A673 (cell line): ENCODE measurements at regions not wholly inside any gene's neighbourhood (a gene's known extent, or its start where the extent isn't known, plus 50 kb on each side); places are given as distances from the start of the nearest gene placed in this dataset.

Source experiments
- BruUV-seq: library from RNA; stranded (reverse); fragments of 400-500 nt; replicated peaks from 2 replicates; lab custom pipeline; 2021; lab: Mats Ljungman, UMichigan
- CTCF ChIA-PET: fragments of 300-600 bp; sonication (Branson Sonifier 250); formaldehyde crosslinking; loops from one replicate; lab custom pipeline; 2022; ENCODE audit warnings: antibody characterized with exemption; lab: Charles Lee
- POLR2A ChIA-PET: fragments of 300-600 bp; sonication (Branson Sonifier 250); formaldehyde crosslinking; loops from one replicate; lab custom pipeline; 2022; ENCODE audit warnings: antibody characterized with exemption; ENCODE audit not compliant: low non-redundant PET; lab: Charles Lee
- DNase-seq: peaks from one replicate; pipeline ENCODE4 v3.0.0-alpha.2; 2015; ENCODE audit warnings: low spot score
- H3K27ac ChIP-seq: fragments of 200-600 bp; sonication (generic); 2 replicates; pipeline ENCODE4 v1.5.1; 2016; ENCODE audit warnings: mixed run types, low read depth, mild to moderate bottlenecking, mixed read lengths, antibody characterized with exemption, low read length; ENCODE audit not compliant: poor library complexity, severe bottlenecking
- H3K27me3 ChIP-seq: fragments of 200-600 bp; sonication (generic); replicated peaks from 2 replicates; pipeline ENCODE4 v1.6.1; 2017; ENCODE audit warnings: mixed run types, low read depth, mild to moderate bottlenecking, mixed read lengths, antibody characterized with exemption, low read length; ENCODE audit not compliant: insufficient read depth, poor library complexity
- H3K36me3 ChIP-seq: fragments of 200-600 bp; sonication (generic); 2 replicates; pipeline ENCODE4 v1.6.1; 2016; ENCODE audit warnings: mixed run types, mild to moderate bottlenecking, mixed read lengths, antibody characterized with exemption, low read length; ENCODE audit not compliant: insufficient read depth, poor library complexity, severe bottlenecking
- H3K4me1 ChIP-seq: fragments of 200-600 bp; sonication (generic); 2 replicates; pipeline ENCODE4 v1.6.1; 2017; ENCODE audit warnings: mixed run types, mild to moderate bottlenecking, mixed read lengths, antibody characterized with exemption, low read length; ENCODE audit not compliant: insufficient read depth, poor library complexity, severe bottlenecking
- H3K4me3 ChIP-seq: fragments of 200-600 bp; sonication (generic); 2 replicates; pipeline ENCODE4 v1.5.1; 2016; ENCODE audit warnings: low read depth, mixed run types, mild to moderate bottlenecking, mixed read lengths, low read length; ENCODE audit not compliant: poor library complexity, severe bottlenecking
- H3K9me3 ChIP-seq: fragments of 200-600 bp; sonication (generic); 2 replicates; pipeline ENCODE4 v1.6.1; 2016; ENCODE audit warnings: mixed run types, low read depth, mild to moderate bottlenecking, mixed read lengths, antibody characterized with exemption, low read length; ENCODE audit not compliant: poor library complexity, severe bottlenecking
- EZH2 ChIP-seq: fragments of 200-600 bp; sonication (generic); IDR thresholded peaks from 2 replicates; pipeline ENCODE4 v1.6.1; 2017; ENCODE audit warnings: borderline replicate concordance, low read depth, mild to moderate bottlenecking, mixed read lengths, antibody characterized with exemption, low read length; ENCODE audit not compliant: poor library complexity, severe bottlenecking
- intact Hi-C: fragments of 100-400 bp; cut with micrococcal nuclease; formaldehyde crosslinking; loops from one replicate; pipeline ENCODE4 v1.10.0; 2022; ENCODE audit not compliant: unreplicated experiment
- TF ChIP-seq, protein P1 (sequence below): fragments of 300-800, 200-600 bp; sonication (generic); conservative IDR thresholded peaks from 2 replicates; pipeline ENCODE4 v1.5.1; 2017; ENCODE audit warnings: low read depth, mild to moderate bottlenecking, antibody characterized with exemption, low read length, moderate library complexity, mixed read lengths

DNA sequence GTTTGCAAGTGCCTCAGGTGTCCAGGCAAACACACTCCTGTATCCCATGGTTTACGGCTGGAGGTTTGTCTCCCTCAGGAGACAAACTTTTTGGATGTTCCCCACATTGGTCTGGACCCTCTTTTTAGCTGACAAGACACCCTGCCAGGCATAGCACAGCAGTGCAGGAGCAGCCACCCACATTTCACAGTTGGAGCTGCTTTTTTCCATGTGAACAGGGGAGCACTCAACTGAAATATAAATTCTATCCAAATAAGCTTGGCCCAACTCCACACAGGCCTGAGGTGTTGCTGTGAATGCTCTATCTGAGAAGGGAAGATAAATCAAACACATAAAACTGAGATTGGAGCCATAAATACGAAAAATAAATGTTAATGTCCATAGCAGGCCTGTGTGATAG, 501.3 kb upstream of the IL12A start:
- POLR2A ChIA-PET = no interaction called here

DNA sequence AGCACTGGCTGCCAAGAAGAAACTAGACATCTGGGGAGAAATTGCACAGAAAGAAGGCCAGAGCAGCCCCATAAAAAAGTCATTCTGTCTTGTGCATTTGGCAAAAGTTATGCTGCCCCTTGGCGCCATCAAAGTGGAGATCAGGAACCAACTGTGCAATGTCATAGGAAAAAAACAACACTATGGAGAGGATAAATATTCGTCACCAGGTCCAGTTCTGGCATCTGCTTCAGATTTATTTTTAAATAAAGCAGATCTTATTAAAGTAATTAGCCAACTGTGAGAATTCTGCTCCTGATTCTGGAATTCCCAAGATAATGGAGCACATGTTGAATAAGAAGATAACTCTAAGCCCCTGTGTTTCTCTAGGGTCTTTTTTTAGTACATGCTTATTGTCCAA, 500.0 kb upstream of the IL12A start:
- no peak overlapping the region for H3K4me3 ChIP-seq
- H3K36me3 ChIP-seq = no peaks in the 10 kb centered on the region
- no peak for TF ChIP-seq EZH2
- TF ChIP-seq, protein P1, sequence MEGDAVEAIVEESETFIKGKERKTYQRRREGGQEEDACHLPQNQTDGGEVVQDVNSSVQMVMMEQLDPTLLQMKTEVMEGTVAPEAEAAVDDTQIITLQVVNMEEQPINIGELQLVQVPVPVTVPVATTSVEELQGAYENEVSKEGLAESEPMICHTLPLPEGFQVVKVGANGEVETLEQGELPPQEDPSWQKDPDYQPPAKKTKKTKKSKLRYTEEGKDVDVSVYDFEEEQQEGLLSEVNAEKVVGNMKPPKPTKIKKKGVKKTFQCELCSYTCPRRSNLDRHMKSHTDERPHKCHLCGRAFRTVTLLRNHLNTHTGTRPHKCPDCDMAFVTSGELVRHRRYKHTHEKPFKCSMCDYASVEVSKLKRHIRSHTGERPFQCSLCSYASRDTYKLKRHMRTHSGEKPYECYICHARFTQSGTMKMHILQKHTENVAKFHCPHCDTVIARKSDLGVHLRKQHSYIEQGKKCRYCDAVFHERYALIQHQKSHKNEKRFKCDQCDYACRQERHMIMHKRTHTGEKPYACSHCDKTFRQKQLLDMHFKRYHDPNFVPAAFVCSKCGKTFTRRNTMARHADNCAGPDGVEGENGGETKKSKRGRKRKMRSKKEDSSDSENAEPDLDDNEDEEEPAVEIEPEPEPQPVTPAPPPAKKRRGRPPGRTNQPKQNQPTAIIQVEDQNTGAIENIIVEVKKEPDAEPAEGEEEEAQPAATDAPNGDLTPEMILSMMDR = no peak
- H3K27me3 ChIP-seq = peaks cover 16% of the 10 kb centered on the region
- DNase-seq = no peak
- H3K27ac ChIP-seq = no peak overlapping the region
- no TSS peak for BruUV-seq
- H3K4me1 ChIP-seq = no peaks in the 10 kb centered on the region
- intact Hi-C loops = no loop called here
- POLR2A ChIA-PET = no interaction called here
- H3K9me3 ChIP-seq = no peaks in the 10 kb centered on the region
- CTCF ChIA-PET = no interaction called here

More for the DNA sequence above, 501.3 kb upstream of the IL12A start:
- H3K27ac ChIP-seq = no peak overlapping the region
- H3K4me1 ChIP-seq = no peaks in the 10 kb centered on the region
- H3K4me3 ChIP-seq = no peak overlapping the region
- peaks cover 29% of the 10 kb centered on the region for H3K27me3 ChIP-seq
- no peaks in the 10 kb centered on the region for H3K9me3 ChIP-seq
- H3K36me3 ChIP-seq = no peaks in the 10 kb centered on the region
- CTCF ChIA-PET = no interaction called here
- intact Hi-C loops = no loop called here
- no peak for DNase-seq
- BruUV-seq = no TSS peak
- TF ChIP-seq, protein P1 = no peak
- TF ChIP-seq EZH2 = no peak

DNA sequence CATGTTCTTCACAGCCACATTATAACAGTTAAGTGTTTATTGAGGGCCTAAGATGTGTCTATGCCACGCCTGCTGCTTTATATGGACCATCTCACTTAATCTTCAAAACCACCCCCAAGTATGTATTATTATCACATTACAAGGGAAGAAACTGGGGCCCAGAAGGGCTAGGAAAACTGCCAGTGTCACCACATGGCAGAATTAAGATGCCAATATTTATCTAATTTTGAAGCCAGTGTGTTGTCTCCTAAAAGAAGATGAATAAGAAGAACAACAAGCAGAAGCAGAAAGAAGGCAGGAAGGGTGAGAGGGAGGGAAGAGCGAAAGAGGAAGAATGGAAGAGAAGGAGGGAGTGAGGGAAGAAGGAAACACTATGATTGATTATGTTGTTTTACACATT, 491.3 kb upstream of the IL12A start:
- H3K4me1 ChIP-seq = no peaks in the 10 kb centered on the region
- H3K27me3 ChIP-seq = no peaks in the 10 kb centered on the region
- no peak for DNase-seq
- no peaks in the 10 kb centered on the region for H3K9me3 ChIP-seq
- no TSS peak for BruUV-seq
- no peak for TF ChIP-seq EZH2
- TF ChIP-seq, protein P1 = no peak
- H3K4me3 ChIP-seq = no peak overlapping the region
- no peak overlapping the region for H3K27ac ChIP-seq
- no peaks in the 10 kb centered on the region for H3K36me3 ChIP-seq
- POLR2A ChIA-PET = no interaction called here
- CTCF ChIA-PET = no interaction called here
- intact Hi-C loops = no loop called here
